ENCODE measurements at regions not wholly inside any gene's neighbourhood (a gene's known extent, or its start where the extent isn't known, plus 50 kb on each side); places are given as distances from the start of the nearest gene placed in this dataset.

- Histone ChIP-seq H3K9me3 (replicated peaks in 1 of 2; ENCODE audit: control insufficient read depth in 1 of 2, insufficient read depth in 1 of 2, low read length in 2 of 2) (peaks cover under 1 to 5% of the 10 kb centered on the region in 2 donors), H3K9ac (ENCODE audit: insufficient read depth, low read length, poor library complexity, severe bottlenecking) (no peak overlapping the region), H3K4me1 (ENCODE audit: control insufficient read depth in 1 of 2, insufficient read depth in 2 of 2, low read length in 2 of 2) (no peaks in the 10 kb centered on the region), H3K27ac (ENCODE audit: low read depth in 1 of 2, low read length in 2 of 2) (no peak overlapping the region), H3K79me2 (ENCODE audit: insufficient read depth, low read length) (no peaks in the 10 kb centered on the region), H3K36me3 (replicated peaks in 1 of 2; ENCODE audit: control insufficient read depth in 1 of 2, insufficient read depth in 2 of 2, low read length in 2 of 2) (no peaks in the 10 kb centered on the region), H3K4me2 (replicated peaks; ENCODE audit: extremely low read depth, low read length, poor library complexity, severe bottlenecking) (no peak overlapping the region), H3K27me3 (ENCODE audit: control insufficient read depth in 2 of 2, insufficient read depth in 2 of 2, low read length in 2 of 2) (no peaks in the 10 kb centered on the region), H3K4me3 (replicated peaks in 1 of 3; ENCODE audit: low read depth in 2 of 3, low read length in 3 of 3) (no peak overlapping the region), H4K20me1 (ENCODE audit: insufficient read depth, low read length) (no peaks in the 10 kb centered on the region), H2AFZ (ENCODE audit: insufficient read depth, low read depth, low read length, poor library complexity, severe bottlenecking) (no peak overlapping the region)
- intact Hi-C loops (cut with micrococcal nuclease) = no loop called here
- no peak for DNase-seq
- WGBS (ENCODE audit: insufficient coverage) = 100% methylated on average over 3 of the region's 4 CpGs
- Mint-ChIP-seq H3K36me3 (no peaks in the 10 kb centered on the region), H3K27ac (no peak overlapping the region), H3K4me3 (no peak overlapping the region), H3K27me3 (ENCODE audit: low read depth in 3 of 3) (peaks cover 4 to 8% (median 6%) of the 10 kb centered on the region in 3 donors), H3K4me1 (no peaks in the 10 kb centered on the region), H3K9me3 (peaks cover 4 to 12% (median 6%) of the 10 kb centered on the region in 7 donors)
- TF ChIP-seq CTCF (IDR thresholded peaks at IDR 0.05) = no peak
Measured at GRCh38 chr3:197365586-197365985, 67.2 kb upstream of the DLG1 start.

GRCh38 chr3:197364410-197365071 is 66.1 kb upstream of the DLG1 start:
- H3K27ac ChIP-seq (ENCODE audit: low read depth in 1 of 2, low read length in 2 of 2) = no peak overlapping the region
- no peak overlapping the region for H3K4me2 ChIP-seq (replicated peaks; ENCODE audit: extremely low read depth, low read length, poor library complexity, severe bottlenecking)
- H3K36me3 ChIP-seq (replicated peaks in 1 of 2; ENCODE audit: control insufficient read depth in 1 of 2, insufficient read depth in 2 of 2, low read length in 2 of 2) = no peaks in the 10 kb centered on the region
- H3K27ac Mint-ChIP-seq = no peak overlapping the region
- peaks cover 4 to 8% (median 6%) of the 10 kb centered on the region in 3 donors for H3K27me3 Mint-ChIP-seq (ENCODE audit: low read depth in 3 of 3)
- H3K9me3 Mint-ChIP-seq = peaks cover 8 to 18% (median 15%) of the 10 kb centered on the region in 7 donors
- no peaks in the 10 kb centered on the region for H3K4me1 ChIP-seq (ENCODE audit: control insufficient read depth in 1 of 2, insufficient read depth in 2 of 2, low read length in 2 of 2)
- H3K4me3 ChIP-seq (replicated peaks in 1 of 3; ENCODE audit: low read depth in 2 of 3, low read length in 3 of 3) = no peak overlapping the region
- intact Hi-C loops (cut with micrococcal nuclease) = no loop called here
- H2AFZ ChIP-seq (ENCODE audit: insufficient read depth, low read depth, low read length, poor library complexity, severe bottlenecking) = no peak overlapping the region
- H3K9me3 ChIP-seq (replicated peaks in 1 of 2; ENCODE audit: control insufficient read depth in 1 of 2, insufficient read depth in 1 of 2, low read length in 2 of 2) = peaks cover 10 to 13% of the 10 kb centered on the region in 2 donors
- no peak for DNase-seq
- TF ChIP-seq CTCF (IDR thresholded peaks at IDR 0.05) = no peak
- H3K27me3 ChIP-seq (ENCODE audit: control insufficient read depth in 2 of 2, insufficient read depth in 2 of 2, low read length in 2 of 2) = no peaks in the 10 kb centered on the region
- no peaks in the 10 kb centered on the region for H3K79me2 ChIP-seq (ENCODE audit: insufficient read depth, low read length)
- H3K4me3 Mint-ChIP-seq = no peak overlapping the region
- H3K36me3 Mint-ChIP-seq = no peaks in the 10 kb centered on the region
- no peaks in the 10 kb centered on the region for H3K4me1 Mint-ChIP-seq
- WGBS (ENCODE audit: insufficient coverage) = 73% methylated on average over 5 of the region's 9 CpGs
- no peak overlapping the region for H3K9ac ChIP-seq (ENCODE audit: insufficient read depth, low read length, poor library complexity, severe bottlenecking)
- no peaks in the 10 kb centered on the region for H4K20me1 ChIP-seq (ENCODE audit: insufficient read depth, low read length)
